ENCODE measurements at regions not wholly inside any gene's neighbourhood (a gene's known extent, or its start where the extent isn't known, plus 50 kb on each side); places are given as distances from the start of the nearest gene placed in this dataset.

- 84 to 89% methylated on average over 1 of the region's 1 CpG for WGBS, 2 donors
Measured at GRCh38 chr6:132868057-132868456, 53.7 kb downstream of the RPS12 start.

GRCh38 chr6:132872923-132873322, 58.6 kb downstream of the RPS12 start:
- no peak for TF ChIP-seq POLR2AphosphoS5 (IDR thresholded peaks at IDR 0.05)
- TF ChIP-seq POLR2A (IDR thresholded peaks at IDR 0.05), result no peak
- no peak for TF ChIP-seq EP300 (IDR thresholded peaks at IDR 0.05)
- TF ChIP-seq CTCF (IDR thresholded peaks at IDR 0.05), result no peak
- no peak overlapping the region for H3K27ac ChIP-seq
- H3K4me3 ChIP-seq, result no peak overlapping the region
- WGBS, 2 donors, result 64 to 85% methylated on average over 1 of the region's 1 CpG
- no peaks in the 10 kb centered on the region for H3K4me1 ChIP-seq
- DNase-seq, result no peak
- intact Hi-C loops (cut with DNase I), result no loop called here
- no peaks in the 10 kb centered on the region for H3K36me3 ChIP-seq
- H3K9me3 ChIP-seq, result peaks cover 0 to 7% (median 0%) of the 10 kb centered on the region in 4 donors
- no peaks in the 10 kb centered on the region for H3K27me3 ChIP-seq

More at GRCh38 chr6:132868057-132868456, 53.7 kb downstream of the RPS12 start:
- Histone ChIP-seq H3K4me1 (no peaks in the 10 kb centered on the region), H3K27me3 (no peaks in the 10 kb centered on the region), H3K4me3 (no peak overlapping the region), H3K36me3 (no peaks in the 10 kb centered on the region), H3K9me3 (no peaks in the 10 kb centered on the region), H3K27ac (no peak overlapping the region)
- TF ChIP-seq EP300 (IDR thresholded peaks at IDR 0.05) (no peak), POLR2A (IDR thresholded peaks at IDR 0.05) (no peak), CTCF (IDR thresholded peaks at IDR 0.05) (no peak), POLR2AphosphoS5 (IDR thresholded peaks at IDR 0.05) (no peak)
- intact Hi-C loops (cut with DNase I), result no loop called here
- DNase-seq, result no peak

GRCh38 chr6:132877003-132877402, 62.6 kb downstream of the RPS12 start:
- Histone ChIP-seq H3K4me1 (no peaks in the 10 kb centered on the region), H3K27ac (no peak overlapping the region), H3K36me3 (no peaks in the 10 kb centered on the region), H3K9me3 (peaks cover 0 to 7% (median 0%) of the 10 kb centered on the region in 4 donors), H3K27me3 (no peaks in the 10 kb centered on the region), H3K4me3 (no peak overlapping the region)
- no peak for TF ChIP-seq POLR2AphosphoS5 (IDR thresholded peaks at IDR 0.05)
- TF ChIP-seq POLR2A (IDR thresholded peaks at IDR 0.05), result no peak
- no peak for TF ChIP-seq CTCF (IDR thresholded peaks at IDR 0.05)
- 67 to 79% methylated on average over 2 of the region's 2 CpGs for WGBS, 2 donors
- intact Hi-C loops (cut with DNase I), result no loop called here
- no peak for DNase-seq

GRCh38 chr6:132887204-132887603, 72.8 kb downstream of the RPS12 start:
- Histone ChIP-seq H3K36me3 (no peaks in the 10 kb centered on the region), H3K4me3 (no peak overlapping the region), H3K27me3 (no peaks in the 10 kb centered on the region), H3K4me1 (no peaks in the 10 kb centered on the region), H3K27ac (no peak overlapping the region), H3K9me3 (no peaks in the 10 kb centered on the region)
- no peak for TF ChIP-seq POLR2A (IDR thresholded peaks at IDR 0.05)
- no peak for TF ChIP-seq CTCF (IDR thresholded peaks at IDR 0.05)
- no peak for TF ChIP-seq EP300 (IDR thresholded peaks at IDR 0.05)
- TF ChIP-seq POLR2AphosphoS5 (IDR thresholded peaks at IDR 0.05), result no peak
- intact Hi-C loops (cut with DNase I), result no loop called here
- DNase-seq, result no peak
- WGBS, 2 donors, result 47 to 49% methylated on average over 1 of the region's 1 CpG

- Histone ChIP-seq H3K4me1 (no peaks in the 10 kb centered on the region), H3K27ac (no peak overlapping the region), H3K4me3 (no peak overlapping the region), H3K9me3 (no peaks in the 10 kb centered on the region), H3K27me3 (no peaks in the 10 kb centered on the region), H3K36me3 (no peaks in the 10 kb centered on the region)
- 83 to 90% methylated on average over 2 of the region's 2 CpGs for WGBS, 2 donors
- DNase-seq, result no peak
- intact Hi-C loops (cut with DNase I), result no loop called here
- TF ChIP-seq POLR2AphosphoS5 (IDR thresholded peaks at IDR 0.05), result no peak
- no peak for TF ChIP-seq EP300 (IDR thresholded peaks at IDR 0.05)
- no peak for TF ChIP-seq POLR2A (IDR thresholded peaks at IDR 0.05)
- no peak for TF ChIP-seq CTCF (IDR thresholded peaks at IDR 0.05)
Measured at GRCh38 chr6:132888701-132889100, 74.3 kb downstream of the RPS12 start.
